Inferior parietal cortex (tissue), 1 donor: ENCODE measurements at regions not wholly inside any gene's neighbourhood (a gene's known extent, or its start where the extent isn't known, plus 50 kb on each side); places are given as distances from the start of the nearest gene placed in this dataset.

Experiments
- DNase-seq: peaks from one replicate; pipeline ENCODE4 v3.0.0-alpha.2; 2016; ENCODE audit errors: extremely low spot score

- no peak for DNase-seq
Observed at GRCh38 chrX:13103188-13103913, 58.9 kb upstream of the FAM9C start.

- DNase-seq = no peak
Observed at GRCh38 chrX:13102636-13103035, 58.2 kb upstream of the FAM9C start.

- no peak for DNase-seq
Observed at GRCh38 chrX:13101441-13102139, 57.2 kb upstream of the FAM9C start.

GRCh38 chrX:13099121-13099520 is 54.7 kb upstream of the FAM9C start:
- DNase-seq = no peak

- DNase-seq = no peak
Observed at GRCh38 chrX:13096728-13097127, 52.3 kb upstream of the FAM9C start.

GRCh38 chrX:13094828-13095341 is 50.5 kb upstream of the FAM9C start:
- DNase-seq = no peak

GRCh38 chrX:13094374-13094773 is 50.0 kb upstream of the FAM9C start:
- DNase-seq = no peak
